Naive B cell (primary cell): ENCODE measurements at regions not wholly inside any gene's neighbourhood (a gene's known extent, or its start where the extent isn't known, plus 50 kb on each side); places are given as distances from the start of the nearest gene placed in this dataset.

Source experiments
- ATAC-seq, 2 donors: fragments of 150-1000 bp; cut with Tn5 transposase; 2 replicates each; pipeline ENCODE4 v1.10.0; 2021; ENCODE audit warnings: low read depth in 2 of 2, mild to moderate bottlenecking in 2 of 2, moderate library complexity in 2 of 2
- DNase-seq: peaks from one replicate; pipeline ENCODE4 v3.0.0; 2022
- H3K27ac Mint-ChIP-seq, 6 donors: one replicate each; pipeline ENCODE4 v1.8.0; 2020 to 2022; ENCODE audit warnings: mild to moderate bottlenecking in 6 of 6, mixed read lengths in 6 of 6, moderate library complexity in 5 of 6, inconsistent platforms in 2 of 6
- H3K27me3 Mint-ChIP-seq, 3 donors: one replicate each; pipeline ENCODE4 v1.8.0; 2021 to 2022; ENCODE audit warnings: mixed read lengths in 3 of 3, mild to moderate bottlenecking in 1 of 3
- H3K36me3 Mint-ChIP-seq, 2 donors: one replicate each; pipeline ENCODE4 v1.8.0; 2020 to 2022; ENCODE audit warnings: mixed read lengths in 2 of 2, inconsistent platforms in 1 of 2, mild to moderate bottlenecking in 1 of 2
- H3K4me1 Mint-ChIP-seq, 3 donors: one replicate each; pipeline ENCODE4 v1.8.0; 2020 to 2022; ENCODE audit warnings: mixed read lengths in 3 of 3, inconsistent platforms in 1 of 3, mild to moderate bottlenecking in 1 of 3, moderate library complexity in 1 of 3
- H3K4me3 Mint-ChIP-seq, 8 donors: one replicate each; pipeline ENCODE4 v1.8.0; 2020 to 2022; ENCODE audit warnings: mild to moderate bottlenecking in 8 of 8, mixed read lengths in 8 of 8, moderate library complexity in 8 of 8, inconsistent platforms in 2 of 8
- H3K9me3 Mint-ChIP-seq, 7 donors: one replicate each; pipeline ENCODE4 v1.8.0; 2020 to 2022; ENCODE audit warnings: mixed read lengths in 7 of 7, mild to moderate bottlenecking in 5 of 7, inconsistent platforms in 2 of 7, moderate library complexity in 1 of 7

DNA sequence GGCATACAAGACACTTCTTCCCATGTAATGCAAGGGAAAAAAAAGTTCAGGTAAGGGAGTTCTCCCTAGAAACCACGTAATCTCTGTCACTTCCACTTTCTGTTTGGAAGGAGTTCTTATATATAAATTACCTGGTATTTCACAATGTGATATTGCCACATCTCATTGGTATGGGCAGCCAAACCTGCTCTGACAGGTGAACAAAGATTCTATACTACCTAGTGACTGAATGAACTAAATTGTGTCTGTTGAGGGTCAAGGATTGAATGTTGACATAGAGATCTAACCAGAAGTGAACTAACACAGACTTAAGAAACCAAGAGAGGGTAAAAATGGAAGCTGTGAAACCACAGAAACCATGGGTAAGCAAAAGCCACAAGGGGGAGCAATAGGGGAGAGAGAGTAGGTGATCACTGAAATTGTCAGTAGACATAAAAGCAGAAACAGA lies 161.3 kb downstream of the RPL10L start:
- no peak for ATAC-seq
- H3K4me1 Mint-ChIP-seq: peaks cover 0 to 4% (median 3%) of the 10 kb centered on the region in 3 donors
- H3K9me3 Mint-ChIP-seq: peaks cover 0 to 3% (median 0%) of the 10 kb centered on the region in 7 donors
- no peak for DNase-seq
- peak overlapping the region in 2 of 8 donors; percentile 1 to 13 for H3K4me3 Mint-ChIP-seq
- no peaks in the 10 kb centered on the region for H3K36me3 Mint-ChIP-seq
- peaks cover 0 to 5% (median 0%) of the 10 kb centered on the region in 3 donors for H3K27me3 Mint-ChIP-seq
- no peak overlapping the region for H3K27ac Mint-ChIP-seq

DNA sequence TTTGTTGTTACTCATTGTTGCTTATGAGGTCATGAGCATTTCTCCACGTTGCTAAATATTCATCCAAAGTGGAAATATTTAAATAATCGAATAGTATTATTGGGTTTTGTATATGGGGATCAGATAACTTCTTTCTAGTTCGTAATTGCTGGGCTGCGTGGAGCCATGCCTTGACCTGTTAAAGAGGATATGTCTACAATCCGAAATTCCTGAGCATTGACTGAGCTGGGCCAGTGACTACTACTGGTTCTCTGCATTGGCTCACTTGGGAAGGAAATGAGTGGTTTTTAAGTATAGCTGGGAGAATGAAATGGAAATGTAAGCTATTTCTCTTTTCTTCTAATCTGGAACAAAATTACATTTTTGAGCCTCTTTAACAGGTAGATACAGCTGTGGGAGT lies 163.2 kb downstream of the RPL10L start:
- no peak for DNase-seq
- peaks cover 0 to 5% (median 0%) of the 10 kb centered on the region in 3 donors for H3K27me3 Mint-ChIP-seq
- H3K4me3 Mint-ChIP-seq: no peak overlapping the region
- H3K9me3 Mint-ChIP-seq: peaks cover 0 to 3% (median 0%) of the 10 kb centered on the region in 7 donors
- ATAC-seq: no peak
- peaks cover 0 to 4% (median 3%) of the 10 kb centered on the region in 3 donors for H3K4me1 Mint-ChIP-seq
- no peak overlapping the region for H3K27ac Mint-ChIP-seq
- no peaks in the 10 kb centered on the region for H3K36me3 Mint-ChIP-seq

- Mint-ChIP-seq H3K4me3 (peak overlapping the region in 1 of 8 donors; percentile 37), H3K4me1 (peaks cover 0 to 4% (median 3%) of the 10 kb centered on the region in 3 donors), H3K36me3 (no peaks in the 10 kb centered on the region), H3K27me3 (peaks cover 0 to 5% (median 0%) of the 10 kb centered on the region in 3 donors), H3K9me3 (peaks cover 0 to 3% (median 0%) of the 10 kb centered on the region in 7 donors), H3K27ac (no peak overlapping the region)
- ATAC-seq: no peak
- DNase-seq: no peak
These were observed 163.8 kb downstream of the RPL10L start for GRCh38 chr14:46487582-46488350.

DNA sequence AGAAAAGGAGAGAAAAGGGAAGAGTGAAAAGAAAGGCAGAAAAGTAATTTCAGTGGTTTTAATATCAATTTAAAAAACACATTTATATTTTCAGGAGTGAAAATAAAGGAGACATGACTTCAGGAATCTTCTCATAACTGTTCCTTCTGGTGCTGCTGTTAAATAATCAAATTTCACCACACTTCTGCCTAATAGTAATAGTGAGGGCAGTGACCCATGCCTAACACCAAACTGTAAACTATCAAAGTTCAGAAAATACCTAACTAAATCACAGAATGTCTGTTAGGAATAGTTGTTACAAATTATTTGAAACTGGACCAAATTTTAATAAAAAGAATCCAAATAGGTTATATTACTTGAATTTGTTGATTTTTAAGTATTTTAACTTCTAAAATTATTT lies 169.4 kb downstream of the RPL10L start:
- H3K4me1 Mint-ChIP-seq: no peaks in the 10 kb centered on the region
- no peak overlapping the region for H3K4me3 Mint-ChIP-seq
- no peak for ATAC-seq
- H3K27ac Mint-ChIP-seq: no peak overlapping the region
- no peak for DNase-seq
- H3K9me3 Mint-ChIP-seq: peaks cover 0 to 6% (median 0%) of the 10 kb centered on the region in 7 donors
- no peaks in the 10 kb centered on the region for H3K36me3 Mint-ChIP-seq
- H3K27me3 Mint-ChIP-seq: no peaks in the 10 kb centered on the region

- Mint-ChIP-seq H3K27me3 (no peaks in the 10 kb centered on the region), H3K9me3 (peaks cover 0 to 6% (median 0%) of the 10 kb centered on the region in 7 donors), H3K4me1 (no peaks in the 10 kb centered on the region), H3K27ac (no peak overlapping the region), H3K4me3 (no peak overlapping the region), H3K36me3 (no peaks in the 10 kb centered on the region)
- ATAC-seq (no peak), DNase-seq (no peak)
These were observed 170.8 kb downstream of the RPL10L start for GRCh38 chr14:46480817-46481216.

- Mint-ChIP-seq H3K4me1 (no peaks in the 10 kb centered on the region), H3K36me3 (no peaks in the 10 kb centered on the region), H3K9me3 (peaks cover 0 to 3% (median 1%) of the 10 kb centered on the region in 7 donors), H3K4me3 (no peak overlapping the region), H3K27ac (no peak overlapping the region), H3K27me3 (no peaks in the 10 kb centered on the region)
- ATAC-seq: no peak
- DNase-seq: no peak
These were observed 179.3 kb downstream of the RPL10L start for GRCh38 chr14:46472261-46472660.

DNA sequence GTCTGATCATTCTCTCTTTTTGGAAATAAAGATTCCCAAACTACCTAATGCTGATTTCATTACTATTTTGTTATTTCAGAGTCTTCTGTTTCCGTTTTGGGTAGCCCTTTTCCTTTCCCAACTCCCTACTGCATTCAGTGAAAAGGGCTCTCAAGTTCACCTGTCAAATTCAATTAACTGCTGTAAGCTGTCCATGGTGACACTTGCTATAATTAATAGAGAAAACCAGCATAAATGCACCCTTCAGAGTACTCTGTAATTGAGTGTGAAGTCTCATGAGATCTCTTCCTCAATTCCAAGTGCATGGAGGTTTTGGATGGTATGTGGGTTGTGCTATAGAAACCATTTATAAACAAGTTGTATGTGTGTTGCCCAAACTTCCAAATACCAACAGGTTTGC lies 187.2 kb downstream of the RPL10L start:
- no peaks in the 10 kb centered on the region for H3K27me3 Mint-ChIP-seq
- no peak overlapping the region for H3K27ac Mint-ChIP-seq
- no peaks in the 10 kb centered on the region for H3K36me3 Mint-ChIP-seq
- H3K4me3 Mint-ChIP-seq: no peak overlapping the region
- H3K9me3 Mint-ChIP-seq: peaks cover 0 to 28% (median 6%) of the 10 kb centered on the region in 7 donors
- DNase-seq (no peak), ATAC-seq (no peak)
- H3K4me1 Mint-ChIP-seq: no peaks in the 10 kb centered on the region

DNA sequence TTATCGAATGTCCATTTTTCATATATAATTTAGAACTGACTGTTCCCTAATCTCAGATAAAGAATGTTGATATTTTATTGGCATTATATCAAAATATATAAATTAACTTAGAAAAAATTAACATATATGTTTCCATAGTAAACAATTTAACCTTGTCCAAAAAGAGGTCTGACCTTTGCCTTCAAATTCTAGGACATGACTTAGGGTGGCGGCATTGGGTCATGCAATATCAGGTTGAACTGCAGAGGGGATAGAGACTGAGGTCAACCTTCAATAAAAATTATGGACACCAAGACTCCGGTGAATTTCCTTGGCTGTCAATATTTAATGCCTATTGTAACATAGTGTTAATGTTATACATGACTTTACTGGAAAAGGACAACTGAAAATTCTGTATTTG lies 199.8 kb downstream of the RPL10L start:
- H3K4me1 Mint-ChIP-seq: no peaks in the 10 kb centered on the region
- H3K36me3 Mint-ChIP-seq: no peaks in the 10 kb centered on the region
- peaks cover 0 to 4% (median 0%) of the 10 kb centered on the region in 7 donors for H3K9me3 Mint-ChIP-seq
- no peak overlapping the region for H3K27ac Mint-ChIP-seq
- ATAC-seq (no peak), DNase-seq (no peak)
- no peaks in the 10 kb centered on the region for H3K27me3 Mint-ChIP-seq
- no peak overlapping the region for H3K4me3 Mint-ChIP-seq

DNA sequence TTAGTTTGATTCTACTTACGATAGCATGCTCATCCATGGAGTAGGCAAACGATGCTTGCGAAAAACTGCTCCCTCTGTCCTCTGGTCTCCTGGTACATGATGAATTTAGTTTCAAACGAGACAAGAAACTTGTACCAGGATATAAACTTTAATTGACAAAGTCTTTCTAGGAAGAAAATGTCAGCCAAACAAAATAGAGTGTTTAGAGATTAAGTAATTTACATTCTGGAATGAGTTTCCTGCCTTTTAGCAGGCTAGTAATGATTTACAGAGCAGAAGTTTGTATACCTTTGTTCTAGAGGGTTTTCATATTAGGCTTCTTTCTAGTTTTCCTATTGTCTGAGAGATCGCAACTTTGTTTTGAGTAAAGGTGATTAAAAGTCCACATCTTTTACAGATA lies 206.9 kb downstream of the RPL10L start:
- Mint-ChIP-seq H3K9me3 (peaks cover 6 to 23% (median 8%) of the 10 kb centered on the region in 7 donors), H3K27me3 (no peaks in the 10 kb centered on the region), H3K4me1 (no peaks in the 10 kb centered on the region), H3K4me3 (no peak overlapping the region), H3K36me3 (no peaks in the 10 kb centered on the region), H3K27ac (no peak overlapping the region)
- DNase-seq (no peak), ATAC-seq (no peak)

- Mint-ChIP-seq H3K36me3 (no peaks in the 10 kb centered on the region), H3K27me3 (no peaks in the 10 kb centered on the region)
- ATAC-seq: no peak
These were observed 218.2 kb downstream of the RPL10L start for GRCh38 chr14:46433381-46433780.

GRCh38 chr14:46432516-46432915 lies 219.1 kb downstream of the RPL10L start:
- no peak overlapping the region for H3K4me3 Mint-ChIP-seq
- H3K9me3 Mint-ChIP-seq: peaks cover 0 to 6% (median 0%) of the 10 kb centered on the region in 7 donors
- ATAC-seq (no peak), DNase-seq (no peak)
- H3K27ac Mint-ChIP-seq: no peak overlapping the region
- no peaks in the 10 kb centered on the region for H3K27me3 Mint-ChIP-seq
- no peaks in the 10 kb centered on the region for H3K36me3 Mint-ChIP-seq
- no peaks in the 10 kb centered on the region for H3K4me1 Mint-ChIP-seq

More at GRCh38 chr14:46433381-46433780, 218.2 kb downstream of the RPL10L start:
- H3K27ac Mint-ChIP-seq: no peak overlapping the region
- peaks cover 0 to 8% (median 0%) of the 10 kb centered on the region in 7 donors for H3K9me3 Mint-ChIP-seq
- H3K4me3 Mint-ChIP-seq: no peak overlapping the region
- no peak for DNase-seq
- H3K4me1 Mint-ChIP-seq: no peaks in the 10 kb centered on the region

DNA sequence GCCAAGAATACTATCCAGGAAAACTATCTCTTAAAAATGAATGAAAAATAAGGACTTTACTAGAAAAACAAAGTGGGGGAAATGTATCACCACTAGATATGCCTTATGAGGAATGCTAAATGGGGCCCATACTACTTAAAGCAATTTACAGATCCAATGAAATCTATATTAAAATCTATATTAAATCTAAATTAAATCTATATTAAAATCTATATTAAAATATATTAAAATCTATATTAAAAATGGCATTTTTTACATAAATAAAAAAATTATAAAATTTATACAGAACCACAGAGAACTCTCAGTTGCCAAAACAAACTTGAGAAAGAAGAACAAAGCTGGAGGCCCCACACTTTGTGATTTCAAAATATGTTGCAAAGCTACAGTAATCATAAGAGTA lies 234.5 kb downstream of the RPL10L start:
- Mint-ChIP-seq H3K27ac (no peak overlapping the region), H3K36me3 (no peaks in the 10 kb centered on the region), H3K27me3 (no peaks in the 10 kb centered on the region), H3K4me3 (no peak overlapping the region), H3K4me1 (no peaks in the 10 kb centered on the region), H3K9me3 (peaks cover 4 to 32% (median 10%) of the 10 kb centered on the region in 7 donors)
- no peak for DNase-seq
- no peak for ATAC-seq

DNA sequence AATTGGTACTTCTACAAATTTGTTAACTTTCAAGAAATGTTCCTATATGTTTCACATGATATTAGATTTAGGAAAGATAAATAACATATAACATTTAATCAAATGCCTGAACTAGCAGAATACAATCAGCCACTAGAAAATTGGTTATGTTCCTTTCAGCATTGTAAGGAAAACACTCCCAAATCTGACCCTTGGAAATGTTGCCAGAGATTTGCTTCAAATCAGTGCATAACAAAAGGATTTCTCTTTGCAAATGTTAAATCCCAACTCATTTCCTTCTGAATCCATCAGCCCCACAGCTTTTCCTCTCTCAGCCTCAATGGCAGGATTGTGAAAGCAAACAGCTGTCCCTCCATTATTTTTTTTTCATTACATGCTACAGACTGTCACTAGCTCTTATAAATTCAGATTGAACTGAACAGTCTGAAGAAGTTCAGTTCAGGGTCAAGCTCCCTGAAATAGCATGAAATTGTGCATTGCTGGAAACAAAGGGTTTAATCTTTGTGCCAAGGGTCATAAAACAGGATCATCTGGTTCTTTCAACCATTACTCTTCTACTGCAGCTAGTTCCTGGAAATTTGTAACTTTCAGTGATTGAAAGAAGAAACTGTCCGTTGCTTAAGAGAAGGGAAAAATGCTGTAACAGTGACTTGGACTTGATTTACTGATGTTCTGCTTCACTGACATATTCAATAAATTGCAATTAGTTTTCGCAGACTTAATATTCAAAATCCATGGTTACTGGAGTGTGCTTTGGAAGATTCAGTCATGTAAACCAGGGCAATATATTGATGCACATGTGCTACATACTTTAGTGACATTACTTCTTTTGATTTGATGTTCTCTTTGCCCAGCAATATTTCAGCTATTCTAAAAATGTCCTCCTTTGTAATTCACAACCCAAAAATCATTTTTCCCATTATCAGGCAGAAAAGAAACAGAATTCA lies 246.4 kb downstream of the RPL10L start:
- no peak overlapping the region for H3K4me3 Mint-ChIP-seq
- no peaks in the 10 kb centered on the region for H3K27me3 Mint-ChIP-seq

More for the DNA sequence above, 246.4 kb downstream of the RPL10L start:
- DNase-seq (no peak), ATAC-seq (no peak)
- no peak overlapping the region for H3K27ac Mint-ChIP-seq
- no peaks in the 10 kb centered on the region for H3K4me1 Mint-ChIP-seq
- no peaks in the 10 kb centered on the region for H3K36me3 Mint-ChIP-seq
- peaks cover 0 to 2% (median 0%) of the 10 kb centered on the region in 7 donors for H3K9me3 Mint-ChIP-seq
